HEK293 (cell line): ENCODE measurements at regions not wholly inside any gene's neighbourhood (a gene's known extent, or its start where the extent isn't known, plus 50 kb on each side); places are given as distances from the start of the nearest gene placed in this dataset.

Source experiments
- BCL11B ChIP-seq: fragments of 450-650 bp; formaldehyde crosslinking; IDR thresholded peaks from 2 replicates; pipeline ENCODE4 v1.5.1; 2016; ENCODE audit warnings: low read depth, missing biosample characterization, missing genetic modification characterization
- FEZF1 ChIP-seq: fragments of 450-650 bp; formaldehyde crosslinking; IDR thresholded peaks from 2 replicates; pipeline ENCODE4 v1.5.1; 2016; ENCODE audit warnings: missing biosample characterization, missing genetic modification characterization
- KLF16 ChIP-seq: fragments of 450-650 bp; formaldehyde crosslinking; IDR thresholded peaks from 2 replicates; pipeline ENCODE4 v1.5.1; 2017; ENCODE audit warnings: missing biosample characterization, missing genetic modification characterization
- ZNF335 ChIP-seq: fragments of 450-650 bp; formaldehyde crosslinking; conservative IDR thresholded peaks from 2 replicates; pipeline ENCODE4 v1.5.1; 2016; ENCODE audit warnings: missing biosample characterization, missing genetic modification characterization
- ZNF544 ChIP-seq: fragments of 450-650 bp; formaldehyde crosslinking; IDR thresholded peaks from 2 replicates; pipeline ENCODE4 v1.5.0; 2017; ENCODE audit warnings: missing biosample characterization, missing genetic modification characterization
- ZNF549 ChIP-seq: fragments of 450-650 bp; IDR thresholded peaks from 2 replicates; pipeline ENCODE4 v1.5.1; 2018; ENCODE audit warnings: missing biosample characterization, missing genetic modification characterization, mild to moderate bottlenecking, inconsistent platforms, moderate library complexity
- TF ChIP-seq, protein P1 (sequence below): fragments of 450-650 bp; formaldehyde crosslinking; IDR thresholded peaks from 2 replicates; pipeline ENCODE4 v1.5.1; 2016; ENCODE audit warnings: missing biosample characterization, missing genetic modification characterization

DNA sequence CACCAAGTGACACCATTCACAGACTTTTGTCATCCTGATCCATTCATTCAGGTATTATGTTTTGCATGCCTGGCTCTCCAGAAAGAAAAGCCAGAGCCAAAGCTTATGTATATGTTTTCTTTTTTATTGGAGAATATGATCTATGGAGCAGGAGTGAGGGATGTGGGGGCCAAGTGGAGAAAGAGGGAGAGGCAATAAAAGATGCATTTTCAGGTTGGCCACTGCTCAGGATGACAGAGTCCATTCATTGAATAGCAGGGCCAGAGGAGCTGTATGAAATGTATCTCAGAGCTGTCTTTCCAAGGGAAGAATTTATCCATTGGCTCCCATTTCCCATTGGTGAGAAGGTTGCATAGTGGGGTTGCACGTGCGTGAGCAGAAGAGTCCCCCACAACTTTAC, 416.1 kb downstream of the ATP23 start:
- TF ChIP-seq, protein P1, sequence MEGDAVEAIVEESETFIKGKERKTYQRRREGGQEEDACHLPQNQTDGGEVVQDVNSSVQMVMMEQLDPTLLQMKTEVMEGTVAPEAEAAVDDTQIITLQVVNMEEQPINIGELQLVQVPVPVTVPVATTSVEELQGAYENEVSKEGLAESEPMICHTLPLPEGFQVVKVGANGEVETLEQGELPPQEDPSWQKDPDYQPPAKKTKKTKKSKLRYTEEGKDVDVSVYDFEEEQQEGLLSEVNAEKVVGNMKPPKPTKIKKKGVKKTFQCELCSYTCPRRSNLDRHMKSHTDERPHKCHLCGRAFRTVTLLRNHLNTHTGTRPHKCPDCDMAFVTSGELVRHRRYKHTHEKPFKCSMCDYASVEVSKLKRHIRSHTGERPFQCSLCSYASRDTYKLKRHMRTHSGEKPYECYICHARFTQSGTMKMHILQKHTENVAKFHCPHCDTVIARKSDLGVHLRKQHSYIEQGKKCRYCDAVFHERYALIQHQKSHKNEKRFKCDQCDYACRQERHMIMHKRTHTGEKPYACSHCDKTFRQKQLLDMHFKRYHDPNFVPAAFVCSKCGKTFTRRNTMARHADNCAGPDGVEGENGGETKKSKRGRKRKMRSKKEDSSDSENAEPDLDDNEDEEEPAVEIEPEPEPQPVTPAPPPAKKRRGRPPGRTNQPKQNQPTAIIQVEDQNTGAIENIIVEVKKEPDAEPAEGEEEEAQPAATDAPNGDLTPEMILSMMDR: no peak
- no peak for TF ChIP-seq ZNF335 (tag by site-specific recombination)
- TF ChIP-seq ZNF544: no peak
- no peak for TF ChIP-seq FEZF1
- TF ChIP-seq BCL11B (tag by site-specific recombination): no peak
- TF ChIP-seq KLF16 (tag by site-specific recombination): no peak
- no peak for TF ChIP-seq ZNF549 (tag by site-specific recombination)
